Smooth muscle cell (in vitro differentiated cells): ENCODE measurements at regions not wholly inside any gene's neighbourhood (a gene's known extent, or its start where the extent isn't known, plus 50 kb on each side); places are given as distances from the start of the nearest gene placed in this dataset.
"Not testable (repeated sequence)": the region's sequence is repeated elsewhere in the genome, so short reads cannot be mapped to it uniquely, and the experiment has no call there.

Experiments used
- DNase-seq: peaks from one replicate; lab custom pipeline; 2025; ENCODE audit not compliant: unreplicated experiment; lab: John Stamatoyannopoulos, UW
- H2AFZ ChIP-seq: fragments of 200-600 bp; sonication (generic); 2 replicates; pipeline ENCODE4 v1.6.0; 2016; ENCODE audit warnings: antibody characterized with exemption, low read depth, mild to moderate bottlenecking
- H3F3A ChIP-seq: fragments of 200-600 bp; sonication (generic); 2 replicates; pipeline ENCODE4 v1.6.0; 2017; ENCODE audit warnings: antibody characterized with exemption, low read depth
- H3K27ac ChIP-seq: fragments of 200-600 bp; sonication (generic); 2 replicates; pipeline ENCODE4 v1.5.1; 2016; ENCODE audit warnings: low read depth, mild to moderate bottlenecking
- H3K27me3 ChIP-seq: fragments of 200-600 bp; sonication (generic); 2 replicates; pipeline ENCODE4 v1.6.1; 2016; ENCODE audit warnings: low read depth, mild to moderate bottlenecking
- H3K36me3 ChIP-seq: fragments of 200-600 bp; sonication (generic); 2 replicates; pipeline ENCODE4 v1.5.1; 2016; ENCODE audit warnings: low read depth
- H3K4me1 ChIP-seq: fragments of 200-600 bp; sonication (generic); 2 replicates; pipeline ENCODE4 v1.5.1; 2016; ENCODE audit warnings: low read depth
- H3K4me2 ChIP-seq: fragments of 200-600 bp; sonication (generic); 2 replicates; pipeline ENCODE4 v1.6.0; 2016; ENCODE audit warnings: mild to moderate bottlenecking
- H3K4me3 ChIP-seq: fragments of 200-600 bp; sonication (generic); 2 replicates; pipeline ENCODE4 v1.5.1; 2016; ENCODE audit warnings: mild to moderate bottlenecking
- H3K79me2 ChIP-seq: fragments of 200-600 bp; sonication (generic); 2 replicates; pipeline ENCODE4 v1.6.0; 2016; ENCODE audit warnings: low read depth, mild to moderate bottlenecking
- H3K9ac ChIP-seq: fragments of 200-600 bp; sonication (generic); 2 replicates; pipeline ENCODE4 v1.6.0; 2016; ENCODE audit warnings: low read depth
- H3K9me3 ChIP-seq: fragments of 200-600 bp; sonication (generic); replicated peaks from 2 replicates; pipeline ENCODE4 v1.5.1; 2016; ENCODE audit warnings: low read depth
- H4K20me1 ChIP-seq: fragments of 200-600 bp; sonication (generic); 2 replicates; pipeline ENCODE4 v1.6.0; 2016; ENCODE audit warnings: low read depth
- WGBS: methylation state at CpG from one replicate; pipeline ENCODE4 v1.1.7; 2016; ENCODE audit warnings: low lambda C conversion rate; 5-methylcytosine and 5-hydroxymethylcytosine counted together
- TF ChIP-seq, protein P1 (sequence below): fragments of 200-600 bp; sonication (generic); IDR thresholded peaks from 2 replicates; pipeline ENCODE4 v1.5.1; 2017; ENCODE audit warnings: borderline replicate concordance, mild to moderate bottlenecking, antibody characterized with exemption; ENCODE audit not compliant: insufficient read depth, poor library complexity, severe bottlenecking

DNA sequence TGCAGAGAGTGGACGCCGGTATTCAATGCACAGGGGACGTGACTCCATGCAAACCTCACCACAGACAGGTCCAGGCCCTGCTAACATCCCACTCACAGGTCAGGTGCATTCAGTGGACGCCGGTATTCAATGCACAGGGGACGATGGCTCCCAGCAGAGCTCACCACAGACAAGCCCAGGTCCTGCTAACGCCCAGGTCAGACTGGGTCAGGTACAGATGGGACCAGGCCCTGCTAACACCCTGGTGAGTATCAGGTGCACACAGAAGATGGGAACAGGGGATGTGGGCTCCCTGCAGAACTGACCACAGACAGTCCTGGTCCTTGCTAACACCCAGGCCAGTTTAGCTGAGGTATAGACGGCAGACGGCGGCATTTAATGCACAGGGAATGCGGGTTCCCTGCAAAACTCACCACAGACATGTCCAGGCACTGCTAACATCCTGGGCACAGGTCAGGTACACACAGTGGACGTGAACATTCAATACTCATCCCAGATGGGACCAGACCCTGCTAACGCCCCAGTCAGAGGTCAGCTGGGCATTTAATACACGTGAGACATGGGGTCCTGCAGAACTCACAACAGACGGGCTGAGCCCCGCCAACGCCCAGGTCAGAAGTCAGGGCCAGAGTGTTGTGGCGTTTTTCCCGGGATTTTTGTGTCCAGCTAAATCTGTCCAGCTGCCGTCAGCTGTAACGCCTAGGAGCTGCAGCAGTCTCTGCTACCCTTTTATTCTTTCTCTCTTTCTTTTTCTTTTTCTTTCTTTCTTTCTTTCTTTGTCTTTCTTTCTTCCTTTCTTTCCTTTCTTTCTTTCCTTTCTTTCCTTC is 99.2 kb downstream of the SHOX start:
- H3K36me3 ChIP-seq, result no peaks in the 10 kb centered on the region
- H4K20me1 ChIP-seq, result no peaks in the 10 kb centered on the region
- TF ChIP-seq, protein P1, sequence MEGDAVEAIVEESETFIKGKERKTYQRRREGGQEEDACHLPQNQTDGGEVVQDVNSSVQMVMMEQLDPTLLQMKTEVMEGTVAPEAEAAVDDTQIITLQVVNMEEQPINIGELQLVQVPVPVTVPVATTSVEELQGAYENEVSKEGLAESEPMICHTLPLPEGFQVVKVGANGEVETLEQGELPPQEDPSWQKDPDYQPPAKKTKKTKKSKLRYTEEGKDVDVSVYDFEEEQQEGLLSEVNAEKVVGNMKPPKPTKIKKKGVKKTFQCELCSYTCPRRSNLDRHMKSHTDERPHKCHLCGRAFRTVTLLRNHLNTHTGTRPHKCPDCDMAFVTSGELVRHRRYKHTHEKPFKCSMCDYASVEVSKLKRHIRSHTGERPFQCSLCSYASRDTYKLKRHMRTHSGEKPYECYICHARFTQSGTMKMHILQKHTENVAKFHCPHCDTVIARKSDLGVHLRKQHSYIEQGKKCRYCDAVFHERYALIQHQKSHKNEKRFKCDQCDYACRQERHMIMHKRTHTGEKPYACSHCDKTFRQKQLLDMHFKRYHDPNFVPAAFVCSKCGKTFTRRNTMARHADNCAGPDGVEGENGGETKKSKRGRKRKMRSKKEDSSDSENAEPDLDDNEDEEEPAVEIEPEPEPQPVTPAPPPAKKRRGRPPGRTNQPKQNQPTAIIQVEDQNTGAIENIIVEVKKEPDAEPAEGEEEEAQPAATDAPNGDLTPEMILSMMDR, result no peak
- no peak overlapping the region for H3K4me2 ChIP-seq
- DNase-seq, result no peak
- no peaks in the 10 kb centered on the region for H3F3A ChIP-seq
- H3K79me2 ChIP-seq, result no peaks in the 10 kb centered on the region
- WGBS, result 84% methylated on average over 21 of the region's 21 CpGs
- no peak overlapping the region for H2AFZ ChIP-seq
- no peaks in the 10 kb centered on the region for H3K9me3 ChIP-seq
- H3K4me3 ChIP-seq, result no peak overlapping the region
- no peak overlapping the region for H3K9ac ChIP-seq
- H3K27ac ChIP-seq, result no peak overlapping the region
- no peaks in the 10 kb centered on the region for H3K4me1 ChIP-seq
- no peaks in the 10 kb centered on the region for H3K27me3 ChIP-seq

DNA sequence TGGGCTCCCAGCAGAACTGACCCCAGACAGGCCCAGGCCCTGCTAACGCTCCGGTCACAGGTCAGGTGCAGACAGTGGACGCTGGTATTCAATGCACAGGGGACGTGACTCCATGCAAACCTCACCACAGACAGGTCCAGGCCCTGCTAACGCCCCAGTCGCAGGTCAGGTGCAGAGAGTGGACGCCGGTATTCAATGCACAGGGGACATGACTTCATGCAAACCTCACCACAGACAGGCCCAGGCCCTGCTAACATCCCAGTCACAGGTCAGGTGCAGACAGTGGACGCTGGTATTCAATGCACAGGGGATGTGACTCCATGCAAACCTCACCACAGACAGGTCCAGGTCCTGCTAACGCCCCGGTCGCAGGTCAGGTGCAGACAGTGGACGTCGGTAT is 98.5 kb downstream of the SHOX start:
- not testable (repeated sequence) for H4K20me1 ChIP-seq, H3K27ac ChIP-seq, H3K9me3 ChIP-seq, H3K4me1 ChIP-seq, H2AFZ ChIP-seq, H3K9ac ChIP-seq, H3K4me3 ChIP-seq, H3K79me2 ChIP-seq, H3K36me3 ChIP-seq, H3K27me3 ChIP-seq, H3F3A ChIP-seq, DNase-seq, H3K4me2 ChIP-seq
- WGBS, result 76% methylated on average over 14 of the region's 14 CpGs

DNA sequence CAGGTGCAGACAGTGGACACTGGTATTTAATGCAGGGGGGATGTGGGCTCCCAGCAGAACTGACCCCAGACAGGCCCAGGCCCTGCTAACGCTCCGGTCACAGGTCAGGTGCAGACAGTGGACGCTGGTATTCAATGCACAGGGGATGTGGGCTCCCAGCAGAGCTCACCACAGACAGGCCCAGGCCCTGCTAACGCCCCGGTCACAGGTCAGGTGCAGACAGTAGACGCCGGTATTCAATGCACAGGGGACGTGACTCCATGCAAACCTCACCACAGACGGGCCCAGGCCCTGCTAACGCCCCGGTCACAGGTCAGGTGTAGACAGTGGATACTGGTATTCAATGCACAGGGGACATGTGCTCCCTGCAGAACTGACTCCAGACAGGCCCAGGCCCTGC is 98.0 kb downstream of the SHOX start:
- not testable (repeated sequence) for H3K27me3 ChIP-seq, DNase-seq, H3K4me2 ChIP-seq, H4K20me1 ChIP-seq, H3K36me3 ChIP-seq, H3K4me1 ChIP-seq, H3F3A ChIP-seq, H3K9ac ChIP-seq, H3K27ac ChIP-seq, H2AFZ ChIP-seq, H3K4me3 ChIP-seq, H3K79me2 ChIP-seq, H3K9me3 ChIP-seq
- 91% methylated on average over 11 of the region's 11 CpGs for WGBS

DNA sequence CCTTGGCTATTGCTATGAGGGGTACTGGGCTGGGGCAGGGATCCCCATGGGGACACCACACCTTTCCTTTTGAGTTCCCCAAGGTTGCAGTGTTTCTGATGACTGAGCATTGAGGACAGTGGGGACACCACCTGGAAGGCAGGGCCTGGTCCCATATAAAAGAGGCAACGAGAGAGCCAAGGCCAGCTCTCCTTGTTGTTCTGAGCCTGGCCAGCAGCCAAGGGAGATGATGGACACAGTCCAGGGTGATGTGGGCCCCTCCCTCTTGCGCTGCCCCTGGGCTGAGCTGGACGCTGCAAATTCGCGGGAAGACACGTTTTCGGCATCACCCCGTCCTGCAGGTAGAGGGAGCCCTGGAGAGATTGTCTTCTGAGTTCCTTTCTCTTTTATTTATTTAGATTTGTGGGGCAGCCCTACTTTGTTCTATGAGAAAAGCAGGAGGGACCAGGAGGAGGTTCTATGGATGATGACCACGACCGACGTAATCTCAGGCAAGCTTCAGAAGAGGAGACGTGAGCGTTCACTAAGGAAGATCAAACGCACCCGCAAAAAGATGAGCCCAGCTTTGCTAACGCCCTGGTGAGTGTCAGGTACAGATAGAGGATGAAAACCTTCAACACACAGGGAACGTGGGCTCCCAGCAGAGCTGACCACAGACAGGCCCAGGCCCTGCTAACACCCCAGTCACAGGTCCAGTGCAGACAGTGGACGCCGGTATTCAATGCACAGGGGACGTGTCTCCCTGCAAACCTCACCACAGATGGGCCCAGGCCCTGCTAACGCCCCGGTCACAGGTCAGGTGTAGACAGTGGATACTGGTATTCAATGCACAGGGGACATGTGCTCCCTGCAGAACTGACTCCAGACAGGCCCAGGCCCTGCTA is 97.4 kb downstream of the SHOX start:
- Histone ChIP-seq H3K4me1 (no peaks in the 10 kb centered on the region), H4K20me1 (no peaks in the 10 kb centered on the region), H3K79me2 (no peaks in the 10 kb centered on the region), H3K27me3 (no peaks in the 10 kb centered on the region), H3K4me3 (no peak overlapping the region), H2AFZ (no peak overlapping the region), H3K36me3 (no peaks in the 10 kb centered on the region), H3K27ac (no peak overlapping the region), H3F3A (no peaks in the 10 kb centered on the region), H3K9me3 (no peaks in the 10 kb centered on the region), H3K9ac (no peak overlapping the region), H3K4me2 (no peak overlapping the region)
- no peak for DNase-seq
- TF ChIP-seq, protein P1, result peak; percentile 30
- 52% methylated on average over 22 of the region's 22 CpGs for WGBS
